Neural cell (in vitro differentiated cells): ENCODE measurements at regions not wholly inside any gene's neighbourhood (a gene's known extent, or its start where the extent isn't known, plus 50 kb on each side); places are given as distances from the start of the nearest gene placed in this dataset.

Source experiments
- H2AFZ ChIP-seq: fragments of 200-600, 300-800 bp; sonication (generic), shearing (Covaris generic); 2 replicates; pipeline ENCODE4 v1.6.0; 2014; ENCODE audit warnings: low read depth, mild to moderate bottlenecking, antibody characterized with exemption, low read length, moderate library complexity
- H3F3A ChIP-seq: fragments of 200-600 bp; shearing (Covaris generic); 2 replicates; pipeline ENCODE4 v1.6.1; 2016; ENCODE audit warnings: mild to moderate bottlenecking, moderate library complexity, mixed read lengths, antibody characterized with exemption, low read length; ENCODE audit not compliant: insufficient read depth, poor library complexity, severe bottlenecking
- H3K27ac ChIP-seq: fragments of 200-600, 300-800 bp; sonication (generic), shearing (Covaris generic); 2 replicates; pipeline ENCODE4 v1.5.1; 2014; ENCODE audit warnings: mild to moderate bottlenecking, low read length, moderate library complexity
- H3K27me3 ChIP-seq: fragments of 300-800, 200-600 bp; sonication (generic), shearing (Covaris generic); 2 replicates; pipeline ENCODE4 v1.6.0; 2014; ENCODE audit warnings: mild to moderate bottlenecking, low read depth, low read length, moderate library complexity; ENCODE audit not compliant: insufficient read depth
- H3K36me3 ChIP-seq: fragments of 300-800, 200-600 bp; sonication (generic), shearing (Covaris generic); 2 replicates; pipeline ENCODE4 v1.5.1; 2014; ENCODE audit warnings: mild to moderate bottlenecking, antibody characterized with exemption, low read length, moderate library complexity; ENCODE audit not compliant: insufficient read depth
- H3K4me2 ChIP-seq: fragments of 300-800, 200-600 bp; sonication (generic), shearing (Covaris generic); 2 replicates; pipeline ENCODE4 v1.6.0; 2014; ENCODE audit warnings: mild to moderate bottlenecking, low read length
- H3K4me3 ChIP-seq: fragments of 300-800, 200-600 bp; sonication (generic), shearing (Covaris generic); 2 replicates; pipeline ENCODE4 v1.5.1; 2014; ENCODE audit warnings: mild to moderate bottlenecking, low read length, moderate library complexity
- H3K79me2 ChIP-seq: fragments of 200-600 bp; shearing (Covaris generic); replicated peaks from 2 replicates; pipeline ENCODE4 v1.6.0; 2014; ENCODE audit warnings: mild to moderate bottlenecking, low read length, moderate library complexity; ENCODE audit not compliant: insufficient read depth
- H3K9ac ChIP-seq: fragments of 300-800, 200-600 bp; sonication (generic), shearing (Covaris generic); 2 replicates; pipeline ENCODE4 v1.6.1; 2016; ENCODE audit warnings: mild to moderate bottlenecking, low read length, mixed read lengths
- H3K9me2 ChIP-seq: fragments of 200-600 bp; shearing (Covaris generic); 2 replicates; pipeline ENCODE4 v1.6.1; 2016; ENCODE audit warnings: mild to moderate bottlenecking, low read length, mixed read lengths; ENCODE audit not compliant: insufficient read depth
- H3K9me3 ChIP-seq: fragments of 200-600, 300-800 bp; sonication (generic), shearing (Covaris generic); 2 replicates; pipeline ENCODE4 v1.6.1; 2016; ENCODE audit warnings: mild to moderate bottlenecking, mixed run types, low read length, moderate library complexity, mixed read lengths
- H4K20me1 ChIP-seq: fragments of 200-600 bp; shearing (Covaris generic); 2 replicates; pipeline ENCODE4 v1.6.1; 2016; ENCODE audit warnings: mild to moderate bottlenecking, mixed run types; ENCODE audit not compliant: insufficient read depth
- CTCF ChIP-seq: fragments of 450-650 bp; IDR thresholded peaks from 2 replicates; pipeline ENCODE4 v1.5.1; 2014; ENCODE audit warnings: antibody characterized with exemption, mild to moderate bottlenecking, moderate library complexity; ENCODE audit not compliant: poor library complexity, severe bottlenecking
- EP300 ChIP-seq: fragments of 450-650 bp; conservative IDR thresholded peaks from 2 replicates; pipeline ENCODE4 v1.6.1; 2014; ENCODE audit warnings: antibody characterized with exemption, mild to moderate bottlenecking, moderate library complexity; ENCODE audit not compliant: poor library complexity, severe bottlenecking
- EZH2 ChIP-seq: fragments of 200-600, 300-800 bp; shearing (Covaris generic), sonication (generic); IDR thresholded peaks from 2 replicates; pipeline ENCODE4 v1.6.1; 2014; ENCODE audit warnings: antibody characterized with exemption, low read length, borderline replicate concordance, mild to moderate bottlenecking; ENCODE audit not compliant: insufficient read depth, poor library complexity, severe bottlenecking
- MXI1 ChIP-seq: fragments of 450-650 bp; conservative IDR thresholded peaks from 2 replicates; pipeline ENCODE4 v1.6.1; 2014; ENCODE audit warnings: antibody characterized with exemption, mild to moderate bottlenecking; ENCODE audit not compliant: poor library complexity, severe bottlenecking
- POLR2AphosphoS5 ChIP-seq: IDR thresholded peaks from 2 replicates; pipeline ENCODE4 v1.6.1; 2012
- RAD21 ChIP-seq: fragments of 450-650 bp; conservative IDR thresholded peaks from 2 replicates; pipeline ENCODE4 v1.6.1; 2014; ENCODE audit warnings: antibody characterized with exemption, mild to moderate bottlenecking, moderate library complexity
- REST ChIP-seq: IDR thresholded peaks from 2 replicates; pipeline ENCODE4 v1.6.1; 2012; ENCODE audit warnings: borderline replicate concordance
- SMC3 ChIP-seq: fragments of 450-650 bp; conservative IDR thresholded peaks from 2 replicates; pipeline ENCODE4 v1.6.1; 2014; ENCODE audit warnings: antibody characterized with exemption, mild to moderate bottlenecking, moderate library complexity; ENCODE audit not compliant: poor library complexity
- TAF1 ChIP-seq: IDR thresholded peaks from 2 replicates; pipeline ENCODE4 v1.6.1; 2012; ENCODE audit warnings: low read depth

GRCh38 chr9:73996844-73997243, 500.3 kb upstream of the RORB start:
- TF ChIP-seq POLR2AphosphoS5 (no peak), RAD21 (no peak), CTCF (no peak), EP300 (no peak), REST (no peak), SMC3 (no peak), TAF1 (no peak), EZH2 (no peak), MXI1 (no peak)
- Histone ChIP-seq H3K9me2 (no peaks in the 10 kb centered on the region), H3K4me2 (no peak overlapping the region), H3K27ac (no peak overlapping the region), H3K4me3 (no peak overlapping the region), H2AFZ (no peak overlapping the region), H3K79me2 (no peaks in the 10 kb centered on the region), H3K36me3 (no peaks in the 10 kb centered on the region), H4K20me1 (no peaks in the 10 kb centered on the region), H3F3A (no peaks in the 10 kb centered on the region), H3K9me3 (no peaks in the 10 kb centered on the region), H3K9ac (no peak overlapping the region), H3K27me3 (no peaks in the 10 kb centered on the region)

- no peak overlapping the region for H3K9ac ChIP-seq
- no peaks in the 10 kb centered on the region for H3K79me2 ChIP-seq
- no peaks in the 10 kb centered on the region for H4K20me1 ChIP-seq
- H3K4me3 ChIP-seq, result no peak overlapping the region
- no peak overlapping the region for H3K27ac ChIP-seq
- no peaks in the 10 kb centered on the region for H3K9me2 ChIP-seq
- no peaks in the 10 kb centered on the region for H3K27me3 ChIP-seq
- no peaks in the 10 kb centered on the region for H3F3A ChIP-seq
- no peaks in the 10 kb centered on the region for H3K9me3 ChIP-seq
- H3K36me3 ChIP-seq, result no peaks in the 10 kb centered on the region
- no peak for TF ChIP-seq RAD21
- no peak for TF ChIP-seq MXI1
- no peak for TF ChIP-seq EZH2
- TF ChIP-seq REST, result no peak
- TF ChIP-seq TAF1, result no peak
- no peak for TF ChIP-seq EP300
- no peak overlapping the region for H2AFZ ChIP-seq
- no peak overlapping the region for H3K4me2 ChIP-seq
These were observed 495.8 kb upstream of the RORB start for GRCh38 chr9:74001382-74001781.
